A549 (cell line): ENCODE measurements at regions not wholly inside any gene's neighbourhood (a gene's known extent, or its start where the extent isn't known, plus 50 kb on each side); places are given as distances from the start of the nearest gene placed in this dataset.

Source experiments
- CBX2 ChIP-seq: fragments of 200-600 bp; sonication (generic); IDR thresholded peaks from 2 replicates; pipeline ENCODE4 v1.6.1; 2016; ENCODE audit warnings: low read depth, mild to moderate bottlenecking, borderline replicate concordance
- EP300 ChIP-seq, 2 experiments: fragments of >200 bp; sonication (Bioruptor Twin); formaldehyde crosslinking; IDR thresholded peaks; 2 replicates in 1 of 2; 3 replicates in 1 of 2; pipeline ENCODE4 v1.6.1; 2016 to 2017
- REST ChIP-seq: fragments of 200-600 bp; sonication (generic); IDR thresholded peaks from 2 replicates; pipeline ENCODE4 v1.6.1; 2016; ENCODE audit warnings: antibody characterized with exemption, mild to moderate bottlenecking, moderate library complexity
- USF2 ChIP-seq: fragments of 450-650 bp; IDR thresholded peaks from 2 replicates; pipeline ENCODE4 v1.6.1; 2014; ENCODE audit warnings: antibody characterized with exemption

GRCh38 chr7:104961821-104962220, 52.2 kb upstream of the KMT2E start:
- no peak for TF ChIP-seq EP300 (IDR thresholded peaks at IDR 0.05)
- TF ChIP-seq CBX2 = no peak
- TF ChIP-seq REST = no peak
- no peak for TF ChIP-seq USF2
